H1 (cell line): ENCODE measurements at regions not wholly inside any gene's neighbourhood (a gene's known extent, or its start where the extent isn't known, plus 50 kb on each side); places are given as distances from the start of the nearest gene placed in this dataset.

ENCODE experiments used
- JUND ChIP-seq: IDR thresholded peaks from 2 replicates; pipeline ENCODE4 v1.6.1; 2011; ENCODE audit warnings: mild to moderate bottlenecking, improper control_type of control experiment, low read length
- KDM4A ChIP-seq: IDR thresholded peaks from one replicate; pipeline ENCODE4 v1.7.1; 2012; ENCODE audit warnings: low read depth, mild to moderate bottlenecking, moderate library complexity, low read length, inconsistent platforms; ENCODE audit not compliant: severe bottlenecking
- SRF ChIP-seq: IDR thresholded peaks from 2 replicates; pipeline ENCODE4 v1.6.1; 2011; ENCODE audit warnings: mild to moderate bottlenecking, low read depth, low read length, moderate library complexity

- TF ChIP-seq JUND (no peak), SRF (no peak), KDM4A (no peak)
These were observed 121.6 kb upstream of the HNRNPA3 start (continued) for GRCh38 chr2:177090967-177091366.
